ENCODE measurements at regions not wholly inside any gene's neighbourhood (a gene's known extent, or its start where the extent isn't known, plus 50 kb on each side); places are given as distances from the start of the nearest gene placed in this dataset.

GRCh38 chr9:108163321-108164005 is 673.9 kb upstream of the KLF4 start:
- TF ChIP-seq EZH2 (IDR thresholded peaks at IDR 0.05; ENCODE audit: borderline replicate concordance, insufficient read depth, low read depth, low read length, poor library complexity, severe bottlenecking) = no peak
- TF ChIP-seq CTCF (IDR thresholded peaks at IDR 0.05) = no peak

Data from B cell (primary cell).